Ishikawa (cell line): ENCODE measurements at regions not wholly inside any gene's neighbourhood (a gene's known extent, or its start where the extent isn't known, plus 50 kb on each side); places are given as distances from the start of the nearest gene placed in this dataset.

Experiments
- CEBPB ChIP-seq: IDR thresholded peaks from 2 replicates; pipeline ENCODE4 v1.6.1; 2012
- CREB1 ChIP-seq: IDR thresholded peaks from 2 replicates; pipeline ENCODE4 v1.6.1; 2012; ENCODE audit warnings: low read depth
- EGR1 ChIP-seq: IDR thresholded peaks from 2 replicates; pipeline ENCODE4 v1.6.1; 2012
- EP300 ChIP-seq: IDR thresholded peaks from 2 replicates; pipeline ENCODE4 v1.6.1; 2012; ENCODE audit warnings: borderline replicate concordance
- FOXM1 ChIP-seq: IDR thresholded peaks from 2 replicates; pipeline ENCODE4 v1.6.1; 2012; ENCODE audit warnings: low read depth, borderline replicate concordance
- NFIC ChIP-seq: IDR thresholded peaks from 2 replicates; pipeline ENCODE4 v1.6.1; 2012
- RAD21 ChIP-seq: IDR thresholded peaks from 2 replicates; pipeline ENCODE4 v1.6.1; 2012; ENCODE audit warnings: low read depth
- TAF1 ChIP-seq: IDR thresholded peaks from 2 replicates; pipeline ENCODE4 v1.6.1; 2012; ENCODE audit warnings: low read depth, mild to moderate bottlenecking
- TCF12 ChIP-seq: IDR thresholded peaks from 2 replicates; pipeline ENCODE4 v1.6.1; 2012; ENCODE audit warnings: low read depth
- TEAD4 ChIP-seq: IDR thresholded peaks from 2 replicates; pipeline ENCODE4 v1.6.1; 2012
- YY1 ChIP-seq: IDR thresholded peaks from 2 replicates; pipeline ENCODE4 v1.6.1; 2012; ENCODE audit warnings: low read depth
- ZBTB7A ChIP-seq: IDR thresholded peaks from 2 replicates; pipeline ENCODE4 v1.6.1; 2012; ENCODE audit warnings: low read depth
- TF ChIP-seq, protein P1 (sequence below): IDR thresholded peaks from 2 replicates; pipeline ENCODE4 v1.6.1; 2012; ENCODE audit warnings: low read depth, mild to moderate bottlenecking
- TF ChIP-seq, protein P2 (sequence below): IDR thresholded peaks from 2 replicates; pipeline ENCODE4 v1.6.1; 2012
- TF ChIP-seq, protein P3 (sequence below): IDR thresholded peaks from 2 replicates; pipeline ENCODE4 v1.6.1; 2012

DNA sequence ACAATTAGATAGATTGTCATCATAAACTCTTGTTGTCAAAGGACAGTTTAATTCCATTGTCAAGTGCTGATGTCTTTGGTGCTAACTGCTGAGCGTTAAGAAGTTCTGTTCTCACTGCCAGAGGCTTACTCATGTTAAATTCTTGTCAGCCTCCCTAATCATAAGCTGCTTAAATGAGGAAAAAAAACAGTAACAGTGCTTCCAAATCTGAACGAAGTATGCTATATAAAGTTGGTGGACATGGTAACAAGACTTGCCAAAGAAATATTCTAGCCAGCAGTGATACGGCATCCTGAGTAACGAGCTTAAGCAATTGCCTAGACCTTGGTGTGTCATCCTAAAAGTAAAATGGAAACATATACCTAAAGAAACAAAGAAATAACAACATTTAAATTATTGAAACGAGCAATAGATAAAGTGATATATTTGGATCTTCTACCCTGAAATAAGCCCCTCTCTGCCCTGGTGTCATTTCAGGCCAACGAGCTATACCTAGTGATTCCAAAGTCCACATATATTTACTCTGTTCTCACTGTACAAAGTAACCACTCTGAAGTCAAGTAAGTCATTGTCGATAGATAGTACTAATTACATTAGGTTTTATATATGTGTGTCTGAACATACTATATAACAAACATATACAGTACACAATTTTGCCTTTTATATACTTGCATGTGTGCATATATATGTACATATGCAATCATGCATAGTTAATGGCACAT, 339.7 kb upstream of the HS3ST1 start:
- TF ChIP-seq, protein P1, sequence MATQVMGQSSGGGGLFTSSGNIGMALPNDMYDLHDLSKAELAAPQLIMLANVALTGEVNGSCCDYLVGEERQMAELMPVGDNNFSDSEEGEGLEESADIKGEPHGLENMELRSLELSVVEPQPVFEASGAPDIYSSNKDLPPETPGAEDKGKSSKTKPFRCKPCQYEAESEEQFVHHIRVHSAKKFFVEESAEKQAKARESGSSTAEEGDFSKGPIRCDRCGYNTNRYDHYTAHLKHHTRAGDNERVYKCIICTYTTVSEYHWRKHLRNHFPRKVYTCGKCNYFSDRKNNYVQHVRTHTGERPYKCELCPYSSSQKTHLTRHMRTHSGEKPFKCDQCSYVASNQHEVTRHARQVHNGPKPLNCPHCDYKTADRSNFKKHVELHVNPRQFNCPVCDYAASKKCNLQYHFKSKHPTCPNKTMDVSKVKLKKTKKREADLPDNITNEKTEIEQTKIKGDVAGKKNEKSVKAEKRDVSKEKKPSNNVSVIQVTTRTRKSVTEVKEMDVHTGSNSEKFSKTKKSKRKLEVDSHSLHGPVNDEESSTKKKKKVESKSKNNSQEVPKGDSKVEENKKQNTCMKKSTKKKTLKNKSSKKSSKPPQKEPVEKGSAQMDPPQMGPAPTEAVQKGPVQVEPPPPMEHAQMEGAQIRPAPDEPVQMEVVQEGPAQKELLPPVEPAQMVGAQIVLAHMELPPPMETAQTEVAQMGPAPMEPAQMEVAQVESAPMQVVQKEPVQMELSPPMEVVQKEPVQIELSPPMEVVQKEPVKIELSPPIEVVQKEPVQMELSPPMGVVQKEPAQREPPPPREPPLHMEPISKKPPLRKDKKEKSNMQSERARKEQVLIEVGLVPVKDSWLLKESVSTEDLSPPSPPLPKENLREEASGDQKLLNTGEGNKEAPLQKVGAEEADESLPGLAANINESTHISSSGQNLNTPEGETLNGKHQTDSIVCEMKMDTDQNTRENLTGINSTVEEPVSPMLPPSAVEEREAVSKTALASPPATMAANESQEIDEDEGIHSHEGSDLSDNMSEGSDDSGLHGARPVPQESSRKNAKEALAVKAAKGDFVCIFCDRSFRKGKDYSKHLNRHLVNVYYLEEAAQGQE: no peak
- TF ChIP-seq CREB1: no peak
- no peak for TF ChIP-seq NFIC
- no peak for TF ChIP-seq EGR1
- TF ChIP-seq TEAD4: no peak
- no peak for TF ChIP-seq CEBPB
- no peak for TF ChIP-seq TCF12
- no peak for TF ChIP-seq FOXM1
- TF ChIP-seq TAF1: no peak
- TF ChIP-seq, protein P2, sequence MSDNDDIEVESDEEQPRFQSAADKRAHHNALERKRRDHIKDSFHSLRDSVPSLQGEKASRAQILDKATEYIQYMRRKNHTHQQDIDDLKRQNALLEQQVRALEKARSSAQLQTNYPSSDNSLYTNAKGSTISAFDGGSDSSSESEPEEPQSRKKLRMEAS: no peak
- no peak for TF ChIP-seq RAD21
- no peak for TF ChIP-seq ZBTB7A

DNA sequence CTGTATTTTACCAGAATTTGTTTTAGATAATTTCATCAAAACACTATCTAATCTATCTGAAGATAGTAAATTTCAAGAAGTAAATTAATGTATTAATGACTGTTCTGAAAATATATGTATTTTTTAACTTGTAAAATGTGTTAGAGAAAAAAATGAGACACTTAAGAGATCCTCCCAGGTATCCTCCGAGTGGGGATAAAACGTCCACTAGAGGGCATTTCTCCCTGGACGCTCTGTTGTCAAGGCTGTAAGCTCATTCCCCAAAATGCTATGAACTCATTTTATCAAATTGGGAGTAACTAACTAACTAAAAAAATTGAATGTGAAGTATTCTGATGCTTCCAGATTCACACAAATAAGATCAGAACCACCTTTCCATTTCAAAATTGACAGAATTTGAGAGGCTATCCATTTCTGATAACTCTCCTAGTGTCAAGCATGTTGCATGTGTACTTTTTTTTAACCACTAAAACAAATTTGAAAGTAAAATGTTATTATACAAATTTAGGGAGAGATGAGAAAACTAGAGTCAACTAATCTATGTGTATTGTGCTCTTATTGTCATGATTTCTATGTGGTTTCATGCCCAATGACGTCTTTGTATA, 337.3 kb upstream of the HS3ST1 start:
- TF ChIP-seq FOXM1 (no peak), RAD21 (peak; percentile 43), EGR1 (no peak), NFIC (no peak)

DNA sequence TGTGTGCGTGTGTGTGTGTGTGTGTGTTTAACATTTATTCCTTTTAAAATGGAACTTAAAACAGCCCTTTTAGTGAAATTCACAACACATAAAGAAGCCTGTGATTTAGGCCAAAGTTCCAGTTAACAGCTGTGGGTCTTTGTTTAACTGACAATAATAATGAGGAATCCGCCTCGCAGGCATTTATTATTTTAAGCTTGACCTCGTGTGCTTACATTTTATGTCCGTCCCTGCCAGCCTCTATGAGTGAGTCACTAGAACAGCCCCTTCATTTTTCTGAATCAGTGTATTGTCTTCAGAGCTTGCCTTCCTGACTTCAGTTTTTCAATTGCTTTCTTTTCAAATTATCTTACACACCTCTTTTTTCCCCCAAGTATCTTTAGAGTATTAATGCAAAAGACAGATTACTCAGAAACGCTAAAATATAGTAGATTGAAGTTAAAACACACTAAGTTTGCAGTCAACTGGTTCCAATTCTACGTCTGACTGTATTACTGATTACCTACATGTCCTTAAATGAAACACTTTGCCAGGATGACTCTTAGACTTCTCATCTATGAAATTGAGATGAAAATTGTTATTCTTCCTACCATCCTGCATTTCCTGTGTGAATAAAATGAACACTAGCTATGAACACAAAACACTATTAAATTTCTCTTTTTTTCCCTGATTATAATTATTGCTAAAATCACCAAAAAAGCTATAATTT, 319.6 kb upstream of the HS3ST1 start:
- no peak for TF ChIP-seq RAD21
- TF ChIP-seq TEAD4: no peak
- TF ChIP-seq TCF12: no peak
- no peak for TF ChIP-seq CEBPB
- TF ChIP-seq, protein P2: no peak

DNA sequence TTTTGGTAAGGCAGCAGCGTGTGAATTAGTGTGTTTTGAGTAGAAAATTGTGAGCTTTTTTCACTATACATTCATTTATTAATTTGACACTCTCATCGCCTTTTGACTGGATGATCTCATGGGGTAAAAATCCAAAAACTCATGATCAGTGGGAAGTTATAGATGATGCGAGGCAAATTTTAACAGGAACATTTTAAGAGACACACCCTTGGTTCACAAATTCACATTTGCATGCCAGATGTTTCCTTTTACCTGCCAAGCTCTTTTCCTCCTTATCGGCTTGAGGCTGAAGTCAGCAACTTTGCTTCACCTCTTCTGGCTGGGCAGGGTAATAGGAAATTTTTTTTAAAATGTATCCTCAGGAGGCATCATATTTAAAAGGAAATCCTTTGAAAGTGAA, 318.0 kb upstream of the HS3ST1 start:
- no peak for TF ChIP-seq RAD21
- TF ChIP-seq, protein P2: no peak
- no peak for TF ChIP-seq FOXM1
- no peak for TF ChIP-seq EP300

DNA sequence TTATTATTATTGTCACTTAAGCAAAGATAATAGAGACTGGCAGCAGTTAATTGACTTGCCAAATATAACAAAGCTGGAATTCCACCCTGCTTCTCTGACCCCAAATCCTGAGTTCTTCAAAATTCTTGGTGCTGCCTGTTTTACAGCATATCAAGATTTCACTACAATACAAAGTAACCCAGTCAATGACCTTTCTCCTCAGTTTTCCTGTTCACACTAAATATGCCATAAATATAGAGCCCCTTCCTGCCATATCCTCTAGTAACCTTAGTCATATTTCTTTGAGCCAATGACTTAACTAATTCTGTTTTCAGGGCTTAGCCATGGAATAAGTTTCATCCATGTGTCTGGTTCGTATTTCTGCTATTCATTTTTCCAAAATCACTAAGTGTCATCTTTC, 315.3 kb upstream of the HS3ST1 start:
- no peak for TF ChIP-seq ZBTB7A
- TF ChIP-seq TEAD4: no peak
- TF ChIP-seq TCF12: no peak
- TF ChIP-seq YY1: no peak
- TF ChIP-seq, protein P1: no peak
- no peak for TF ChIP-seq CREB1
- no peak for TF ChIP-seq RAD21
- TF ChIP-seq EP300: no peak
- TF ChIP-seq NFIC: no peak
- no peak for TF ChIP-seq TAF1
- TF ChIP-seq, protein P3, sequence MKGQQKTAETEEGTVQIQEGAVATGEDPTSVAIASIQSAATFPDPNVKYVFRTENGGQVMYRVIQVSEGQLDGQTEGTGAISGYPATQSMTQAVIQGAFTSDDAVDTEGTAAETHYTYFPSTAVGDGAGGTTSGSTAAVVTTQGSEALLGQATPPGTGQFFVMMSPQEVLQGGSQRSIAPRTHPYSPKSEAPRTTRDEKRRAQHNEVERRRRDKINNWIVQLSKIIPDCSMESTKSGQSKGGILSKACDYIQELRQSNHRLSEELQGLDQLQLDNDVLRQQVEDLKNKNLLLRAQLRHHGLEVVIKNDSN: no peak
- no peak for TF ChIP-seq CEBPB
- TF ChIP-seq, protein P2: no peak
- no peak for TF ChIP-seq FOXM1
- no peak for TF ChIP-seq EGR1

DNA sequence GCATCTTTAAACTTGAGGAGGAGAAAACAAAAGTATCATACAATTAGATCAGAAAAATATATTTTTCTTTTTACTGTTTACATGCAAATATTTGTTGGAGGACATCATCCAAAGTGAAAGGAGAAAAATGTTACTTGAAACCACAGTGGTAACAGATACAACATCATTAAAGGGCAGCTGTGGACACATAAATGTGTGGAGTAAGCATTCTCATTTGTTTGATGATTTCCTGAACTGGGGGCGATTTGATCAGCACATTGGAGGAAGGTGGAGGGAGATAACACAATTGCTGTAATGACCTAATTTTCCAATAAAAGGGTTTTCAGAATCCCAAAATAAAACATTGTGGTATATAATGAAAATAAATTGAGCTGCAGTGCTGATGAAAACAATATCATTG, 314.5 kb upstream of the HS3ST1 start:
- TF ChIP-seq EP300 (no peak), TCF12 (no peak), TAF1 (no peak), YY1 (no peak), CREB1 (no peak), ZBTB7A (no peak), RAD21 (no peak), EGR1 (no peak), TEAD4 (no peak), NFIC (no peak), CEBPB (no peak), FOXM1 (no peak)
- TF ChIP-seq, protein P3: no peak
- TF ChIP-seq, protein P2: no peak
- TF ChIP-seq, protein P1: no peak
